OCI-LY7 (cell line): ENCODE measurements at regions not wholly inside any gene's neighbourhood (a gene's known extent, or its start where the extent isn't known, plus 50 kb on each side); places are given as distances from the start of the nearest gene placed in this dataset.

Source experiments
- BruUV-seq: library from RNA; stranded (reverse); fragments of 400-500 nt; replicated peaks from 2 replicates; lab custom pipeline; 2021; lab: Mats Ljungman, UMichigan
- CTCF ChIA-PET: fragments of 300-600 bp; sonication (Branson Sonifier 250); formaldehyde crosslinking; loops from one replicate; lab custom pipeline; 2022; ENCODE audit warnings: antibody characterized with exemption; ENCODE audit not compliant: unreplicated experiment; lab: Charles Lee
- POLR2A ChIA-PET: fragments of 300-600 bp; sonication (Branson Sonifier 250); formaldehyde crosslinking; loops from one replicate; lab custom pipeline; 2022; ENCODE audit warnings: antibody characterized with exemption; lab: Charles Lee
- DNase-seq: peaks from one replicate; pipeline ENCODE4 v3.0.0-alpha.2; 2015; ENCODE audit warnings: low spot score
- H2AFZ ChIP-seq: fragments of 200-600 bp; sonication (generic), shearing (Covaris generic); 2 replicates; pipeline ENCODE4 v1.6.1; 2014; ENCODE audit warnings: mild to moderate bottlenecking, antibody characterized with exemption, low read length, moderate library complexity
- H3K27ac ChIP-seq: fragments of 200-600 bp; sonication (generic); 2 replicates; pipeline ENCODE4 v1.5.1; 2014; ENCODE audit warnings: mixed run types, low read depth, mild to moderate bottlenecking, moderate library complexity, low read length, inconsistent platforms; ENCODE audit not compliant: poor library complexity, severe bottlenecking
- H3K36me3 ChIP-seq: fragments of 200-600 bp; sonication (generic); 2 replicates; pipeline ENCODE4 v1.6.1; 2014; ENCODE audit warnings: mild to moderate bottlenecking, antibody characterized with exemption, low read length, moderate library complexity, mixed read lengths; ENCODE audit not compliant: insufficient read depth
- H3K4me1 ChIP-seq: fragments of 200-600 bp; sonication (generic); 2 replicates; pipeline ENCODE4 v1.5.1; 2014; ENCODE audit warnings: mild to moderate bottlenecking, low read length; ENCODE audit not compliant: insufficient read depth, poor library complexity, severe bottlenecking
- H3K4me2 ChIP-seq: fragments of 200-600 bp; sonication (generic); 2 replicates; pipeline ENCODE4 v1.6.1; 2014; ENCODE audit warnings: mild to moderate bottlenecking, low read length
- H3K4me3 ChIP-seq: fragments of 200-600 bp; sonication (generic); 2 replicates; pipeline ENCODE4 v1.5.1; 2014; ENCODE audit warnings: mild to moderate bottlenecking, low read depth, low read length; ENCODE audit not compliant: poor library complexity, severe bottlenecking
- H3K79me2 ChIP-seq: fragments of 200-600 bp; sonication (generic); 2 replicates; pipeline ENCODE4 v1.6.1; 2016; ENCODE audit warnings: low read depth, mild to moderate bottlenecking, low read length, moderate library complexity, mixed read lengths; ENCODE audit not compliant: insufficient read depth
- H3K9me2 ChIP-seq: fragments of 200-600 bp; sonication (generic); 2 replicates; pipeline ENCODE4 v1.6.1; 2016; ENCODE audit warnings: mild to moderate bottlenecking, low read length, mixed read lengths; ENCODE audit not compliant: insufficient read depth
- H3K9me3 ChIP-seq: fragments of 200-600 bp; sonication (generic); 2 replicates; pipeline ENCODE4 v1.6.1; 2014; ENCODE audit warnings: mild to moderate bottlenecking, mixed run types, low read length, mixed read lengths
- H4K20me1 ChIP-seq: fragments of 200-600 bp; sonication (generic); 2 replicates; pipeline ENCODE4 v1.6.1; 2014; ENCODE audit warnings: mild to moderate bottlenecking, antibody characterized with exemption, low read length, moderate library complexity, mixed read lengths; ENCODE audit not compliant: insufficient read depth
- EZH2phosphoT487 ChIP-seq: fragments of 200-600 bp; sonication (generic); IDR thresholded peaks from 2 replicates; pipeline ENCODE4 v1.6.1; 2018; ENCODE audit warnings: low read depth, borderline replicate concordance, mild to moderate bottlenecking, mixed run types, antibody characterized with exemption, low read length, moderate library complexity, mixed read lengths
- intact Hi-C: fragments of 100-400 bp; cut with micrococcal nuclease; formaldehyde crosslinking; loops from one replicate; pipeline ENCODE4 v1.10.0; 2022; ENCODE audit not compliant: unreplicated experiment
- TF ChIP-seq, protein P1 (sequence below): fragments of 200-600 bp; sonication (generic); conservative IDR thresholded peaks from 2 replicates; pipeline ENCODE4 v1.5.1; 2014; ENCODE audit warnings: mild to moderate bottlenecking, antibody characterized with exemption, low read length, moderate library complexity, mixed read lengths

DNA sequence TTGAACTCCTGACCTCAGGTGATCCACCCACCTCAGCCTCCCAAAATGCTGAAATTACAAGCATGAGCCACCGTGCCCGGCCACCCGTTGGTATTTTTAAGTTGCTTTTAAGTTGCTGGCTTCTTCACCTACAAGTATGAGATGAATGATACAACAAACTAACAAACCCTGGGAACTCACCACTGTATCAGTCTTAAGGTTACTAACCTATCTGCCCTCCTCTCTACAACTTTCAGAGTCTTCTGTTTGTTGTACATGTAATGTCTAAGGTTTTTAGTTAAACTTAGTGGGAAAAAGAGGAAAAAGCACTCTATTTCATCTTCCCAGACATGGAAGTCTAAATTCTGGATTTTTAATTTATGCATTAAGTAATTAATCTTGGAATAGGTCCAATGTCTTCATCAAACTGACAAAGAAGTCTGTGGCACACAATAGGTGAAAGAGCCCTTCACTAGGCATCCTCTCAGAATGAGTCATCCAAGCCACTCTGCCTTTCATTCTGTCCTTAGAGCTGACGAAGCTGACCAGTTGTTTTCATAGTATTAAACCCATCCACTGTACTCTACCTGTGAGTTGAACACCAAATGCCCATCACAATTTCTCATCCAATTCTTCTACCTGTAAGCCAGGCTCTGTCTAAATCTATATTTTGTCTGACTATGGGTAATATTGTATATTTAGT, 936.1 kb downstream of the TUSC7 start:
- Histone ChIP-seq H4K20me1 (no peaks in the 10 kb centered on the region), H3K27ac (no peak overlapping the region), H3K4me1 (no peaks in the 10 kb centered on the region), H3K36me3 (no peaks in the 10 kb centered on the region), H2AFZ (no peak overlapping the region), H3K4me2 (no peak overlapping the region), H3K9me2 (no peaks in the 10 kb centered on the region), H3K4me3 (no peak overlapping the region), H3K79me2 (no peaks in the 10 kb centered on the region), H3K9me3 (no peaks in the 10 kb centered on the region)
- TF ChIP-seq, protein P1, sequence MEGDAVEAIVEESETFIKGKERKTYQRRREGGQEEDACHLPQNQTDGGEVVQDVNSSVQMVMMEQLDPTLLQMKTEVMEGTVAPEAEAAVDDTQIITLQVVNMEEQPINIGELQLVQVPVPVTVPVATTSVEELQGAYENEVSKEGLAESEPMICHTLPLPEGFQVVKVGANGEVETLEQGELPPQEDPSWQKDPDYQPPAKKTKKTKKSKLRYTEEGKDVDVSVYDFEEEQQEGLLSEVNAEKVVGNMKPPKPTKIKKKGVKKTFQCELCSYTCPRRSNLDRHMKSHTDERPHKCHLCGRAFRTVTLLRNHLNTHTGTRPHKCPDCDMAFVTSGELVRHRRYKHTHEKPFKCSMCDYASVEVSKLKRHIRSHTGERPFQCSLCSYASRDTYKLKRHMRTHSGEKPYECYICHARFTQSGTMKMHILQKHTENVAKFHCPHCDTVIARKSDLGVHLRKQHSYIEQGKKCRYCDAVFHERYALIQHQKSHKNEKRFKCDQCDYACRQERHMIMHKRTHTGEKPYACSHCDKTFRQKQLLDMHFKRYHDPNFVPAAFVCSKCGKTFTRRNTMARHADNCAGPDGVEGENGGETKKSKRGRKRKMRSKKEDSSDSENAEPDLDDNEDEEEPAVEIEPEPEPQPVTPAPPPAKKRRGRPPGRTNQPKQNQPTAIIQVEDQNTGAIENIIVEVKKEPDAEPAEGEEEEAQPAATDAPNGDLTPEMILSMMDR = no peak
- TF ChIP-seq EZH2phosphoT487 = no peak
- no peak for DNase-seq
- no TSS peak for BruUV-seq
- POLR2A ChIA-PET = interaction anchor here (0.6 kb wide), 1 partner anchor 12 kb away, joined by 4 read pairs; no protein-coding TSS in a partner anchor
- CTCF ChIA-PET = no interaction called here
- intact Hi-C loops = no loop called here

DNA sequence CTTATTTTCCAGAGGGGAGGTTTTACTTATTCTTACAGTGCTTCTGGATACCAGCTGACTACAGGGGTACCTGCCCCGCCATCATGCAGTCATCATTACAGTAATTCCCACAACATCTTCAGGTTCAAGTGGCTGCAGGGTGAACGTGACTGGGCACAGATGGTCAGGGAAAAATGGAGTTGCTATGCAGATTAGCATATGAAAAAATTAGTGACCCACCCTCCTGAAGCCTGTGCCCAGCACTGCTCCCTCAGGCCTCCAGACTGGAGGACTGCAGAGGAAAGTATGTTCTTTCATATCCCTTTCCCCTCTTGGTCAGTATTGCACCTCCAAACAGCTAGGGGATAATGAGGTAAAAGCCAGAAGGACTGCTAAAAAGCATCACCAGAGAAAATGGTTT, 937.9 kb downstream of the TUSC7 start:
- Histone ChIP-seq H4K20me1 (no peaks in the 10 kb centered on the region), H3K9me2 (no peaks in the 10 kb centered on the region), H3K4me2 (no peak overlapping the region), H2AFZ (no peak overlapping the region), H3K79me2 (no peaks in the 10 kb centered on the region), H3K27ac (no peak overlapping the region), H3K36me3 (no peaks in the 10 kb centered on the region), H3K9me3 (no peaks in the 10 kb centered on the region), H3K4me3 (no peak overlapping the region), H3K4me1 (no peaks in the 10 kb centered on the region)
- no peak for DNase-seq
- no TSS peak for BruUV-seq
- ChIA-PET POLR2A (interaction anchor here (0.7 kb wide), 1 partner anchor 19 kb away, joined by 4 read pairs; no protein-coding TSS in a partner anchor), CTCF (no interaction called here)
- TF ChIP-seq, protein P1 = no peak
- no peak for TF ChIP-seq EZH2phosphoT487
- intact Hi-C loops = no loop called here

DNA sequence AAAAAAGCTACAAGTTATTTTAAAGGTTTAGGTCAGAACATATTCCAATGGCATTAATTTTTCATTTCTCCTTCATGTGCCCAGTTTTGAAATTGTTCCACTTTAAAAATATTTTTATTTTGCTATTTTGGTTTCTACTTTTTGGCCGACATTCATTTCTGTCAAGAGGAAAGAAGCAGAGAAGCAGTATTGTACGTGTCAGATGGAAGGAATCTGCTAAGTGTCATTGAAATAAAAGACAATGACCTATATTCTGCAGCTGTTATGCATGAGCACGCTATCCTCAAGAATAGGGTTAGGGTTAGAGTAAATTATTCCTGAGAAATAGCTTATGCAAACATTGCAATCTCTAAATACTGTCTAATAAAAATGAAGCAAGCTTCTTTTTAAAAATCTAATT, 941.7 kb downstream of the TUSC7 start:
- no peaks in the 10 kb centered on the region for H3K4me1 ChIP-seq
- no peak overlapping the region for H3K4me2 ChIP-seq
- no peak for DNase-seq
- TF ChIP-seq, protein P1 = no peak
- H3K4me3 ChIP-seq = no peak overlapping the region
- H3K36me3 ChIP-seq = no peaks in the 10 kb centered on the region
- H3K9me2 ChIP-seq = no peaks in the 10 kb centered on the region
- H3K9me3 ChIP-seq = no peaks in the 10 kb centered on the region
- no TSS peak for BruUV-seq
- ChIA-PET POLR2A (interaction anchor here (0.6 kb wide), 1 partner anchor 108 kb away, joined by 3 read pairs; no protein-coding TSS in a partner anchor), CTCF (no interaction called here)
- H3K79me2 ChIP-seq = no peaks in the 10 kb centered on the region
- intact Hi-C loops = no loop called here
- no peak overlapping the region for H2AFZ ChIP-seq
- H3K27ac ChIP-seq = no peak overlapping the region
- H4K20me1 ChIP-seq = no peaks in the 10 kb centered on the region
